Kidney epithelial cell (primary cell): ENCODE measurements at regions not wholly inside any gene's neighbourhood (a gene's known extent, or its start where the extent isn't known, plus 50 kb on each side); places are given as distances from the start of the nearest gene placed in this dataset.
A peak's percentile ranks its signal among the peaks of the same experiment; 100 is the strongest.

Experiments
- DNase-seq: peaks from one replicate; pipeline ENCODE4 v3.0.0-alpha.2; 2010; ENCODE audit warnings: low read depth
- H3K27me3 ChIP-seq: 2 replicates; pipeline ENCODE4 v1.6.0; 2011; ENCODE audit warnings: low read length; ENCODE audit not compliant: control insufficient read depth, insufficient read depth
- H3K36me3 ChIP-seq: 2 replicates; pipeline ENCODE4 v1.5.1; 2011; ENCODE audit warnings: low read length; ENCODE audit not compliant: control insufficient read depth, insufficient read depth
- H3K4me3 ChIP-seq: 2 replicates; pipeline ENCODE4 v1.5.1; 2011; ENCODE audit warnings: low read depth, mild to moderate bottlenecking, control low read depth, low read length
- CTCF ChIP-seq: IDR thresholded peaks from 2 replicates; pipeline ENCODE4 v1.5.1; 2011; ENCODE audit warnings: mild to moderate bottlenecking, moderate library complexity, low read length, control low read depth, inconsistent platforms; ENCODE audit not compliant: insufficient read depth, poor library complexity, severe bottlenecking

GRCh38 chr2:20107352-20107751 lies 55.9 kb upstream of the LAPTM4A start:
- no peaks in the 10 kb centered on the region for H3K27me3 ChIP-seq
- H3K4me3 ChIP-seq = no peak overlapping the region
- no peak for DNase-seq
- TF ChIP-seq CTCF = no peak
- no peaks in the 10 kb centered on the region for H3K36me3 ChIP-seq

GRCh38 chr2:20106746-20107145 lies 55.3 kb upstream of the LAPTM4A start:
- no peak for DNase-seq
- peak; percentile 59 for TF ChIP-seq CTCF
- H3K27me3 ChIP-seq = no peaks in the 10 kb centered on the region
- H3K4me3 ChIP-seq = no peak overlapping the region
- H3K36me3 ChIP-seq = no peaks in the 10 kb centered on the region

- no peaks in the 10 kb centered on the region for H3K36me3 ChIP-seq
- no peaks in the 10 kb centered on the region for H3K27me3 ChIP-seq
- H3K4me3 ChIP-seq = no peak overlapping the region
- TF ChIP-seq CTCF = no peak
- DNase-seq = no peak
These were observed 53.6 kb upstream of the LAPTM4A start for GRCh38 chr2:20104900-20105545.

GRCh38 chr2:20103530-20103929 lies 52.1 kb upstream of the LAPTM4A start:
- peak; percentile 33 for TF ChIP-seq CTCF
- no peaks in the 10 kb centered on the region for H3K36me3 ChIP-seq
- no peaks in the 10 kb centered on the region for H3K27me3 ChIP-seq
- no peak for DNase-seq
- no peak overlapping the region for H3K4me3 ChIP-seq
